HG02678 (cell line): ENCODE measurements at regions not wholly inside any gene's neighbourhood (a gene's known extent, or its start where the extent isn't known, plus 50 kb on each side); places are given as distances from the start of the nearest gene placed in this dataset.

Experiments used
- ATAC-seq: cut with Tn5 transposase; IDR thresholded peaks from one replicate; pipeline ENCODE4 v1.9.1; 2021; ENCODE audit warnings: mild to moderate bottlenecking, moderate library complexity; ENCODE audit not compliant: unreplicated experiment

GRCh38 chr15:95512906-95513305 is 817.6 kb upstream of the NR2F2 start:
- ATAC-seq, result no peak

- ATAC-seq, result no peak
Observed at GRCh38 chr15:95519887-95520286, 810.6 kb upstream of the NR2F2 start.

DNA sequence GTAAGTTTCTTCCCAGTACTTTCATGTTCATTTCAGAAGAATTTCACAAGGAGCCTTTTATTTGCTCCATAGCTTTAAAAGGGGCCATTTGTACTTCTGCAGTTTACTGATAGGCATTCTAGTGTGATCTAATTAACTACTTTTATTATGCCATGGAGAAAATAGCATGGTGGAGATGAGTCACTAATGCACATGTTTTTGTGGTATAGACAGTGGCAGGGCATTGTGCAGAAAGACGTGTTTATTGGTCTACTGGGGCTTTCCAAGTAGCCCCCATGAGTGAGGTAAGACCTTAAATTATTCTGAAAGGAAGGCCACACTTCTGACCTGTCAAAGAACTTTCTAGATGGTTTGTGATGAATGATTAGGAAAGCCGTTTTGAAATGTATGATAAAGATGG is 810.0 kb upstream of the NR2F2 start:
- ATAC-seq, result no peak

GRCh38 chr15:95520922-95521321 is 809.6 kb upstream of the NR2F2 start:
- no peak for ATAC-seq

- ATAC-seq, result no peak
Observed at GRCh38 chr15:95522533-95522932, 808.0 kb upstream of the NR2F2 start.

GRCh38 chr15:95528920-95529319 is 801.6 kb upstream of the NR2F2 start:
- ATAC-seq, result no peak

GRCh38 chr15:95536638-95537037 is 793.9 kb upstream of the NR2F2 start:
- ATAC-seq, result no peak

DNA sequence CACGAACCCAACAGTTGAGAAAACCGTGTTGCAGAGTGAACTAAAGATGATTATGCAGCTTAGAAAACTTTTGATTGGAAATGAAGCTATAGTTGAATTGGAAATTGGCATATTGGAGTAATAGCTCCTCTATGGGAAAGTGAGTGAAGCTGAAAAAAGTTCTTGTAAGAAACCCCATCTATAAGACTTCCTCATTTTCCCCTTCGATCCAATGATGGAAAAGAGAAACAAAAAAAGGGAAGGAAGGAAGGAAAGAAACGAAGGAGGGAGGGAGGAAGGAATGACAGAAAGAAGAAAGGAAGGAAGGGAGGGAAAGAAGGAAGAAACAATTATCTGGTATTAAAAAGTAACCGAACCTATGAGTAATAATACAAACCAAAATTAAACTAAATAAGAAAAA is 791.8 kb upstream of the NR2F2 start:
- ATAC-seq, result no peak

- no peak for ATAC-seq
Observed at GRCh38 chr15:95541301-95541700, 789.2 kb upstream of the NR2F2 start.

- no peak for ATAC-seq
Observed at GRCh38 chr15:95549168-95549738, 781.2 kb upstream of the NR2F2 start.

- no peak for ATAC-seq
Observed at GRCh38 chr15:95550702-95551101, 779.8 kb upstream of the NR2F2 start.

DNA sequence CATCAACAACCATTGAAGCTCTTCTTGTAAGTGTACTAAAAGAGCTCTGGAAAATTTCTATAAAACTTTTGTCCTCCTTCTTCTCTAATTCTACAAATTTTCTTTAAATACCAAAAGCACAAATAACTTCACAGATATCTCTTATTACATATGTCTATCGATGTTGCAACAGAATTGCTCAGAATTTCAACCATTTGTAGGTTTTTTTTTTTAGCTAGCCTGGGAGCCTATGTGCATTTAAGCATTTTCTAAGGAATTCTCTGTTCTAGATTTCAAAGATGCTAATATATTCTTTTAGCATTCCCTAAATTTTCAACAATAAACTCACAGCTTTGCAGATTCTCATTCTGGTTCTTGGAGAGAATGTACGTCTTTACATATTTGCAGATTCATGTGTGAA is 774.3 kb upstream of the NR2F2 start:
- no peak for ATAC-seq

DNA sequence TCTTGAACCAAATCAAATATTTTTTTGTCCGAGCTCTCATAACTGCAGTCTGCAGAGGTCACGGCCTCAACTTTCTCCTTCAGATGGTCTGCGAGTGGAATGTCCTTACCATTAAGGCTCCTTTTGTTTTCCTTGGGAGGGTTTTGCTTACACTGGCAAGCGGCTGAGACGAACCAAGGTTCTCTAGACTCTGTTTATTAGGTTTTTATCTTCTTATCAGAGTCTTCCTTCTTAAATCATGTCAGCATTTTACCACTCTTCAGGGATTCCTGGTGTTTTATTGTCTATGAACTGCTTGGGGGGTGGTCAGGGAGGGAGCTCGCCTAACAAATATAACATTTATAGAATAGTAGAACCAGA is 773.7 kb upstream of the NR2F2 start:
- ATAC-seq, result no peak

- no peak for ATAC-seq
Observed at GRCh38 chr15:95557226-95558046, 773.1 kb upstream of the NR2F2 start.

DNA sequence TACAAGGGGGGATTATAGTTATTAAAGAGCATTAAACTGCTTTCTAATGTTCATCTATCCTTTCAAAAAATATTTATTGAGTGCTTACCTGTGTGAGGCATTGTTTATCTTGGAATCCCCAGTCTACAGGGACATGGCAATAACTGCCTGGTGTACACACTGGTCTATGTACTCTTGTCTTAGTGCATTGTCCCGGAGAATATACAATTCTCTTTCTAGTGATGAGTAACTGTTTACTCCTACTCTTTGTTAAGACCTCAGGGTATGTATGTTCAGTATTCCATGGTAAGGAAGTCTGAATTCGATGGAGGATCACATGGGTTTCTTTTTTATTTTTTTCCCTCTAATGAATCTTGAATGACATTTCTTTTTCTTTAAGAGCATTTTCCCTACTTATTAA is 772.4 kb upstream of the NR2F2 start:
- no peak for ATAC-seq

- ATAC-seq, result no peak
Observed at GRCh38 chr15:95558916-95559315, 771.6 kb upstream of the NR2F2 start.

DNA sequence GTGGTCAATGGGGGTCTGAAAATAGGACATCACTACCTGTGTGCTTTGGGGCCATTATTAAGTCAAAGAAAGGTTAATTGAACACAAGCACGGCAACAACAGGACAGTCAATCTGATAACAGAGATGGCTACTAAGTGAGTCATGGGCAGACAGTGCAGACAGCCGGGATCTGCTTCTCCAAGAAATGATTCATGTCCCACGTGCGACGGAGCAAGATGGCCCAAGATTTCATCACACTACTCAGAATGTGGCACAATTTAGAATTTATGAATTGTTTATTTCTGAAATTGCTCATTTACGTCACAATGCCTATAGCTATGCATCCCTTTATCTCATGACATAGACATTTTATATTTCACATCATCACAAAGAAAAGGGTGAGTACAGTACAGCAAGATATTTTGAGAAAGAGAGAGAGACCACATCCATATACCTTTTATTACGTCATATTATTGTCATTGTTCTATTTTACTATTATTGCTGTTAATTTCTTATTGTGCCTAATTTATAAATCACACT is 770.6 kb upstream of the NR2F2 start:
- no peak for ATAC-seq

GRCh38 chr15:95561463-95561862 is 769.0 kb upstream of the NR2F2 start:
- no peak for ATAC-seq

- ATAC-seq, result no peak
Observed at GRCh38 chr15:95563634-95564033, 766.9 kb upstream of the NR2F2 start.

GRCh38 chr15:95565016-95565600 is 765.4 kb upstream of the NR2F2 start:
- no peak for ATAC-seq

DNA sequence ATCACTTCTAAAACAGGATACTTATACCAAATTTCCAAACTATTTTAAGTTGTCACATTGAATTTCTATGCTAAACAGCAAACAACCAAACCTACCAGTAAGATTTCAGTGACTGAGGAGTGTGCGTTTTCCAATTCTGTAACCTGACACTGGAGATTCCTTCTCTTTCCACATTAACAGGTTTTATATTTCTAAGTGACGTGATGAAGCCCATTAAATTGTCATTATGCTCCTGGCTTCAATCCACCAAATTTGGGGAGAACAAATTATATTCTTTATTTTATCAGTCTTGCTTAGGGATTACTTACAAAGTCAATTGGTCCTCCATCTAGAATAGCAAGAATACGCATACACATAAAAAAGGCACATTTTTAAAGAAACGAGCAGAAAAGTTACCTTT is 764.8 kb upstream of the NR2F2 start:
- no peak for ATAC-seq

DNA sequence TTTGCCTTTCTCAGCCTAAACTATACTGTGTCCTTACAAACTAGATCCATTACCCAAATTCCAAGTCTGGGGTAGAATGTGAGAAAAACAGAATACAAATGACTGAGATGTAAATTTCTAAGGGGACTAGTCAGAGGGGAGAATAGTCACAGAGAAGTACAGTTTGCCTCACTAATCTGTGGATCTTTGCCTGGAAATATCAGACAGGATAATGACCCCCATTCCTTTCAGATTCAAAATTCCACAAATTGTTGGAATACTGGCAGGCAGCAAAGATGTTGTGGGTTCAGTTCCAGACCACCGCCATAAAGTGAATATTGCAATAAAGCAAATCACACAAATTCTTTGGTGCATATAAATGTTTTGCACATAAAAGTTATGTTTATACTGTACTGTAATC is 762.8 kb upstream of the NR2F2 start:
- no peak for ATAC-seq
